GM18909 (cell line): ENCODE measurements at regions not wholly inside any gene's neighbourhood (a gene's known extent, or its start where the extent isn't known, plus 50 kb on each side); places are given as distances from the start of the nearest gene placed in this dataset.

Source experiments
- ATAC-seq: cut with Tn5 transposase; IDR thresholded peaks from one replicate; pipeline ENCODE4 v1.9.1; 2021; ENCODE audit warnings: mild to moderate bottlenecking; ENCODE audit not compliant: unreplicated experiment, poor library complexity

GRCh38 chr4:34791209-34791608 is 1453.1 kb downstream of the ARAP2 start:
- no peak for ATAC-seq

- no peak for ATAC-seq
Observed at GRCh38 chr4:34800953-34801352, 1443.4 kb downstream of the ARAP2 start.

GRCh38 chr4:34814266-34814665 is 1430.0 kb downstream of the ARAP2 start:
- no peak for ATAC-seq

- no peak for ATAC-seq
Observed at GRCh38 chr4:34824515-34824914, 1419.8 kb downstream of the ARAP2 start.

- no peak for ATAC-seq
Observed at GRCh38 chr4:34826660-34827059, 1417.7 kb downstream of the ARAP2 start.

GRCh38 chr4:34845926-34846325 is 1398.4 kb downstream of the ARAP2 start:
- ATAC-seq = no peak

GRCh38 chr4:34850421-34850820 is 1393.9 kb downstream of the ARAP2 start:
- ATAC-seq = no peak

GRCh38 chr4:34850968-34851367 is 1393.3 kb downstream of the ARAP2 start:
- ATAC-seq = no peak

GRCh38 chr4:34851411-34851810 is 1392.9 kb downstream of the ARAP2 start:
- ATAC-seq = no peak

- ATAC-seq = no peak
Observed at GRCh38 chr4:34854451-34854850, 1389.9 kb downstream of the ARAP2 start.

GRCh38 chr4:34861666-34862065 is 1382.6 kb downstream of the ARAP2 start:
- no peak for ATAC-seq

- ATAC-seq = no peak
Observed at GRCh38 chr4:34878961-34879360, 1365.4 kb downstream of the ARAP2 start.

GRCh38 chr4:34880246-34880645 is 1364.1 kb downstream of the ARAP2 start:
- ATAC-seq = no peak

GRCh38 chr4:34891892-34892291 is 1352.4 kb downstream of the ARAP2 start:
- ATAC-seq = no peak

GRCh38 chr4:34893382-34893781 is 1350.9 kb downstream of the ARAP2 start:
- no peak for ATAC-seq

GRCh38 chr4:34920032-34920431 is 1324.3 kb downstream of the ARAP2 start:
- no peak for ATAC-seq

- no peak for ATAC-seq
Observed at GRCh38 chr4:34921391-34921790, 1322.9 kb downstream of the ARAP2 start.

- ATAC-seq = no peak
Observed at GRCh38 chr4:34922325-34922724, 1322.0 kb downstream of the ARAP2 start.

GRCh38 chr4:34932591-34932990 is 1311.7 kb downstream of the ARAP2 start:
- no peak for ATAC-seq

- ATAC-seq = no peak
Observed at GRCh38 chr4:34935739-34936138, 1308.6 kb downstream of the ARAP2 start.

- no peak for ATAC-seq
Observed at GRCh38 chr4:34939073-34939472, 1305.2 kb downstream of the ARAP2 start.

- no peak for ATAC-seq
Observed at GRCh38 chr4:34943741-34944386, 1300.5 kb downstream of the ARAP2 start.

- ATAC-seq = no peak
Observed at GRCh38 chr4:34950926-34951325, 1293.4 kb downstream of the ARAP2 start.
